ENCODE measurements at regions not wholly inside any gene's neighbourhood (a gene's known extent, or its start where the extent isn't known, plus 50 kb on each side); places are given as distances from the start of the nearest gene placed in this dataset.

DNA sequence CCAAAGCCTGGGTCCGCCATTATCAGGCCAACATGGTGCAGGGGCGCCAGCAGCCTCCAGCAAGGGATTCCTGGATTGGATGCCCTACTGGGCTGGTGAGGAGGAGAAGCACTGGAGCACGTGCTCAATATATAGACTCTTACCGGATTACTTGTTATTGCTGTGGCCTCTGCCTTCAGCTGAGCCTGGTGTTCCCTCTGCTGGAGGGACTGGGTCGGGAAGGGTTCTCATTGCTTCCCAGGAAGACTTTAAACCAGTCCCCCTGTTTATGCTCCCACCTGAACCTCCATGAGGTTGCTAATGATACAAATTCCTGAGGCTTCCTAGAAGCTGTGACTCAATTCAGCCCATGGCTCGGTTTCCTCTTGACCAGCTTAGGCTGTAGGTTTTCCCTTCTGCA lies 186.7 kb upstream of the ARID1B start:
- H3K4me2 ChIP-seq: no peak overlapping the region
- no peak for FAIRE-seq
- ChIA-PET CTCF (interaction anchor here (1.0 kb wide), 1 partner anchor 88 kb away, joined by 3 read pairs; no protein-coding TSS in a partner anchor), POLR2A (interaction anchor here (0.6 kb wide), 1 partner anchor 96 kb away, joined by 3 read pairs; no protein-coding TSS in a partner anchor)
- no peaks in the 10 kb centered on the region for H3K4me1 ChIP-seq
- DNase-seq (ENCODE audit: low read depth in 1 of 2, low spot score in 1 of 2): no peak
- H3K4me3 ChIP-seq: no peak overlapping the region
- no peak for ATAC-seq
- H3K9me3 ChIP-seq: no peaks in the 10 kb centered on the region
- TF ChIP-seq MYC (IDR thresholded peaks at IDR 0.05; ENCODE audit: borderline replicate concordance, low read length): no peak
- no peak for TF ChIP-seq HOXB13 (CRISPR knock-in tag; IDR thresholded peaks at IDR 0.05; ENCODE audit: low read depth)
- TF ChIP-seq CBX8 (IDR thresholded peaks at IDR 0.05): no peak
- TF ChIP-seq EP300 (IDR thresholded peaks at IDR 0.05): no peak
- TF ChIP-seq ZC3H11A (IDR thresholded peaks at IDR 0.05): no peak
- no peak for TF ChIP-seq BCL3 (IDR thresholded peaks at IDR 0.05)
- no peak for TF ChIP-seq GATA3 (IDR thresholded peaks at IDR 0.05; ENCODE audit: borderline replicate concordance)
- TF ChIP-seq MAZ (IDR thresholded peaks at IDR 0.05; ENCODE audit: borderline replicate concordance, low read depth, low read length): no peak
- no peak for TF ChIP-seq CHD2 (IDR thresholded peaks at IDR 0.05; ENCODE audit: low read length, partially characterized antibody)
- no peak for TF ChIP-seq ATOH8 (CRISPR knock-in tag; IDR thresholded peaks at IDR 0.05; ENCODE audit: low read depth)
- TF ChIP-seq HMGXB4 (CRISPR knock-in tag; IDR thresholded peaks at IDR 0.05; ENCODE audit: borderline replicate concordance): no peak
- TF ChIP-seq TP53 (CRISPR knock-in tag; IDR thresholded peaks at IDR 0.05): no peak
- no peak for TF ChIP-seq KDM5A (IDR thresholded peaks at IDR 0.05)
- no peak for TF ChIP-seq ESRRA (IDR thresholded peaks at IDR 0.05; ENCODE audit: borderline replicate concordance, low read length)
- no peak for TF ChIP-seq CHD4 (IDR thresholded peaks at IDR 0.05; ENCODE audit: borderline replicate concordance)
- TF ChIP-seq, protein P1, sequence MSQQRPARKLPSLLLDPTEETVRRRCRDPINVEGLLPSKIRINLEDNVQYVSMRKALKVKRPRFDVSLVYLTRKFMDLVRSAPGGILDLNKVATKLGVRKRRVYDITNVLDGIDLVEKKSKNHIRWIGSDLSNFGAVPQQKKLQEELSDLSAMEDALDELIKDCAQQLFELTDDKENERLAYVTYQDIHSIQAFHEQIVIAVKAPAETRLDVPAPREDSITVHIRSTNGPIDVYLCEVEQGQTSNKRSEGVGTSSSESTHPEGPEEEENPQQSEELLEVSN (IDR thresholded peaks at IDR 0.05; ENCODE audit: borderline replicate concordance, low read depth): no peak
- no peak for TF ChIP-seq PHF8 (IDR thresholded peaks at IDR 0.05; ENCODE audit: borderline replicate concordance, low read depth)
- TF ChIP-seq FOSL2 (IDR thresholded peaks at IDR 0.05): no peak
- no peak for TF ChIP-seq FOSL2 (CRISPR knock-in tag; IDR thresholded peaks at IDR 0.05)
- TF ChIP-seq NPAS2 (CRISPR knock-in tag; IDR thresholded peaks at IDR 0.05; ENCODE audit: borderline replicate concordance): no peak
- WGBS (ENCODE audit: missing lambda C conversion rate): 7% methylated on average over 2 of the region's 6 CpGs
- H3K27ac ChIP-seq: no peak overlapping the region

- Histone ChIP-seq H3K27ac (no peak overlapping the region), H3K4me1 (no peaks in the 10 kb centered on the region), H3K4me3 (no peak overlapping the region), H3K4me2 (no peak overlapping the region), H3K9me3 (no peaks in the 10 kb centered on the region)
- ChIA-PET CTCF (no interaction called here), POLR2A (no interaction called here)
- no peak for TF ChIP-seq KDM1A (IDR thresholded peaks at IDR 0.05; ENCODE audit: low read depth)
- no peak for TF ChIP-seq SREBF2 (IDR thresholded peaks at IDR 0.05)
- no peak for TF ChIP-seq CBX2 (IDR thresholded peaks at IDR 0.05; ENCODE audit: borderline replicate concordance, low read depth)
- TF ChIP-seq CBX8 (IDR thresholded peaks at IDR 0.05): no peak
- TF ChIP-seq MAZ (IDR thresholded peaks at IDR 0.05; ENCODE audit: borderline replicate concordance, low read depth, low read length): no peak
- no peak for TF ChIP-seq BHLHE40 (IDR thresholded peaks at IDR 0.05; ENCODE audit: low read depth, low read length)
- TF ChIP-seq BCL3 (IDR thresholded peaks at IDR 0.05): no peak
- TF ChIP-seq RAD21 (conservative IDR thresholded peaks at IDR 0.05 in 1 of 2, IDR thresholded peaks at IDR 0.05 in 1 of 2): no peak
- TF ChIP-seq EHMT2 (IDR thresholded peaks at IDR 0.05; ENCODE audit: low read depth): no peak
- TF ChIP-seq POLR2A (IDR thresholded peaks at IDR 0.05; ENCODE audit: low read length): no peak
- no peak for TF ChIP-seq ELK1 (IDR thresholded peaks at IDR 0.05; ENCODE audit: low read depth, low read length)
- ATAC-seq: no peak
- DNase-seq (ENCODE audit: low read depth in 1 of 2, low spot score in 1 of 2): no peak
- WGBS (ENCODE audit: missing lambda C conversion rate): 13% methylated on average over 1 of the region's 1 CpG
- FAIRE-seq: no peak
Observed at GRCh38 chr6:156589281-156589680, 187.9 kb upstream of the ARID1B start.

Measured in A549 (cell line).